Brain microvascular endothelial cell (primary cell): ENCODE measurements at regions not wholly inside any gene's neighbourhood (a gene's known extent, or its start where the extent isn't known, plus 50 kb on each side); places are given as distances from the start of the nearest gene placed in this dataset.

Experiments
- DNase-seq: peaks from one replicate; pipeline ENCODE4 v3.0.0-alpha.2; 2020
- H3K27ac ChIP-seq: fragments of 250-450 bp; sonication (Bioruptor Pico); 2 replicates; pipeline ENCODE4 v1.5.1; 2020; ENCODE audit warnings: mild to moderate bottlenecking, moderate library complexity
- H3K27me3 ChIP-seq: fragments of 250-450 bp; sonication (Bioruptor Pico); replicated peaks from 2 replicates; pipeline ENCODE4 v1.5.1; 2020; ENCODE audit warnings: mild to moderate bottlenecking
- H3K36me3 ChIP-seq: fragments of 250-450 bp; sonication (Bioruptor Pico); replicated peaks from 2 replicates; pipeline ENCODE4 v1.5.1; 2020; ENCODE audit warnings: mild to moderate bottlenecking
- H3K4me3 ChIP-seq: 2 replicates; pipeline ENCODE4 v1.5.1; 2011; ENCODE audit warnings: low read depth, mild to moderate bottlenecking, control low read depth, low read length, moderate library complexity
- CTCF ChIP-seq: IDR thresholded peaks from 2 replicates; pipeline ENCODE4 v1.5.1; 2011; ENCODE audit warnings: low read depth, mild to moderate bottlenecking, moderate library complexity, low read length, control low read depth, inconsistent platforms; ENCODE audit errors: missing control alignments
- in situ Hi-C: cut with HindIII; loops from 2 replicates; pipeline ENCODE4 v1.10.0; 2017; ENCODE audit warnings: low sequenced_read_pairs, low pct_ligation_motif_present

GRCh38 chr2:39530411-39530866 is 93.4 kb upstream of the MAP4K3 start:
- peak; percentile 60 for DNase-seq
- H3K27ac ChIP-seq, result peak overlapping the region; percentile 38
- no peak overlapping the region for H3K4me3 ChIP-seq
- in situ Hi-C loops, result no loop called here
- TF ChIP-seq CTCF, result no peak
- no peaks in the 10 kb centered on the region for H3K36me3 ChIP-seq
- H3K27me3 ChIP-seq, result no peaks in the 10 kb centered on the region

GRCh38 chr2:39531220-39531777 is 94.2 kb upstream of the MAP4K3 start:
- H3K27ac ChIP-seq, result no peak overlapping the region
- no peak overlapping the region for H3K4me3 ChIP-seq
- no peaks in the 10 kb centered on the region for H3K27me3 ChIP-seq
- in situ Hi-C loops, result no loop called here
- TF ChIP-seq CTCF, result no peak
- no peak for DNase-seq
- H3K36me3 ChIP-seq, result no peaks in the 10 kb centered on the region

- in situ Hi-C loops, result no loop called here
These were observed 95.8 kb upstream of the MAP4K3 start for GRCh38 chr2:39532933-39533332.

GRCh38 chr2:39534095-39534711 is 97.1 kb upstream of the MAP4K3 start:
- TF ChIP-seq CTCF, result no peak
- H3K4me3 ChIP-seq, result no peak overlapping the region
- H3K36me3 ChIP-seq, result no peaks in the 10 kb centered on the region
- H3K27ac ChIP-seq, result no peak overlapping the region
- DNase-seq, result no peak
- in situ Hi-C loops, result no loop called here
- no peaks in the 10 kb centered on the region for H3K27me3 ChIP-seq

More at GRCh38 chr2:39532933-39533332, 95.8 kb upstream of the MAP4K3 start:
- no peak for DNase-seq
- no peaks in the 10 kb centered on the region for H3K27me3 ChIP-seq
- H3K4me3 ChIP-seq, result no peak overlapping the region
- H3K27ac ChIP-seq, result no peak overlapping the region
- no peaks in the 10 kb centered on the region for H3K36me3 ChIP-seq
- no peak for TF ChIP-seq CTCF

- no peak overlapping the region for H3K4me3 ChIP-seq
- TF ChIP-seq CTCF, result no peak
- no peak for DNase-seq
- in situ Hi-C loops, result no loop called here
- no peak overlapping the region for H3K27ac ChIP-seq
- H3K27me3 ChIP-seq, result no peaks in the 10 kb centered on the region
- no peaks in the 10 kb centered on the region for H3K36me3 ChIP-seq
These were observed 98.6 kb upstream of the MAP4K3 start for GRCh38 chr2:39535636-39536185.
